Kidney (tissue), 13 donors: ENCODE measurements at regions not wholly inside any gene's neighbourhood (a gene's known extent, or its start where the extent isn't known, plus 50 kb on each side); places are given as distances from the start of the nearest gene placed in this dataset.
A peak's percentile ranks its signal among the peaks of the same experiment; 100 is the strongest.

Experiments
- DNase-seq, 5 donors: peaks; one replicate each; pipeline ENCODE4 v3.0.0-alpha.2; 2013 to 2020
- FAIRE-seq: peaks from 2 replicates; lab custom pipeline; 2012; peaks lifted over from hg19 to GRCh38; lab: Jason Lieb, UNC
- H3K27ac ChIP-seq, 2 donors: one replicate each; pipeline ENCODE4 v1.7.0; 2013; ENCODE audit warnings: low read depth in 2 of 2, low read length in 2 of 2, inconsistent platforms in 1 of 2
- H3K27me3 ChIP-seq: one replicate; pipeline ENCODE4 v1.7.1; 2013; ENCODE audit warnings: low read length, inconsistent platforms; ENCODE audit not compliant: control insufficient read depth, insufficient read depth
- H3K36me3 ChIP-seq, 3 donors: one replicate each; pipeline versions ENCODE4 v1.7.0 to v1.7.1; 2013; ENCODE audit warnings: low read length in 3 of 3, control low read depth in 1 of 3, inconsistent platforms in 1 of 3; ENCODE audit not compliant: insufficient read depth in 3 of 3, control insufficient read depth in 2 of 3
- H3K4me1 ChIP-seq, 3 donors: one replicate each; pipeline versions ENCODE4 v1.7.0 to v1.7.1; 2013; ENCODE audit warnings: low read length in 3 of 3, inconsistent platforms in 1 of 3, low read depth in 1 of 3; ENCODE audit not compliant: control insufficient read depth in 2 of 3, insufficient read depth in 2 of 3
- H3K4me3 ChIP-seq, 3 donors: one replicate each; pipeline versions ENCODE4 v1.7.0 to v1.8.1; 2013; ENCODE audit warnings: low read length in 3 of 3, control low read depth in 1 of 3, inconsistent platforms in 1 of 3
- H3K9ac ChIP-seq, 3 donors: one replicate each; pipeline versions ENCODE4 v1.7.0 to v1.7.1; 2013; ENCODE audit warnings: low read length in 3 of 3, control low read depth in 1 of 3, inconsistent platforms in 1 of 3
- H3K9me3 ChIP-seq, 3 donors: one replicate each; pipeline versions ENCODE4 v1.7.0 to v1.7.1; 2013; ENCODE audit warnings: low read length in 3 of 3, control low read depth in 1 of 3, inconsistent platforms in 1 of 3; ENCODE audit not compliant: control insufficient read depth in 2 of 3, insufficient read depth in 1 of 3
- CTCF ChIP-seq: IDR thresholded peaks from 3 replicates; pipeline ENCODE4 v1.5.1; 2012; ENCODE audit warnings: mild to moderate bottlenecking, moderate library complexity, borderline replicate concordance; ENCODE audit not compliant: insufficient read depth; ENCODE audit errors: extremely low read depth
- intact Hi-C: fragments of 100-400 bp; cut with DNase I; formaldehyde crosslinking; loops from one replicate; pipeline ENCODE4 v1.11.1; 2022
- donor health status: control.
- donor health status: control.
- donor health status: control.
- donor health status: control.
- donor health status: control.
- donor health status: DM: yes; HTN: yes; CAD: no.
- donor health status: Normal renal cell carcinoma (clear cell type).

GRCh38 chr10:111774486-111774885 lies 409.1 kb downstream of the GPAM start:
- intact Hi-C loops: no loop called here
- DNase-seq (no peak), FAIRE-seq (no peak)
- TF ChIP-seq CTCF: no peak
- H3K27ac ChIP-seq: no peak overlapping the region
- H3K9ac ChIP-seq: no peak overlapping the region
- H3K9me3 ChIP-seq: no peaks in the 10 kb centered on the region
- no peak overlapping the region for H3K4me3 ChIP-seq
- H3K4me1 ChIP-seq: no peaks in the 10 kb centered on the region
- no peaks in the 10 kb centered on the region for H3K36me3 ChIP-seq
- no peaks in the 10 kb centered on the region for H3K27me3 ChIP-seq

- Histone ChIP-seq H3K4me3 (no peak overlapping the region), H3K36me3 (no peaks in the 10 kb centered on the region), H3K4me1 (no peaks in the 10 kb centered on the region), H3K27ac (no peak overlapping the region), H3K9ac (no peak overlapping the region), H3K9me3 (no peaks in the 10 kb centered on the region), H3K27me3 (no peaks in the 10 kb centered on the region)
- FAIRE-seq (no peak), DNase-seq (no peak)
- intact Hi-C loops: no loop called here
- no peak for TF ChIP-seq CTCF
Measured at GRCh38 chr10:111784436-111784835, 399.1 kb downstream of the GPAM start.

GRCh38 chr10:111784946-111785465 lies 398.6 kb downstream of the GPAM start:
- H3K4me3 ChIP-seq: no peak overlapping the region
- intact Hi-C loops: no loop called here
- no peak overlapping the region for H3K9ac ChIP-seq
- no peak overlapping the region for H3K27ac ChIP-seq
- no peaks in the 10 kb centered on the region for H3K27me3 ChIP-seq
- FAIRE-seq (no peak), DNase-seq (no peak)
- TF ChIP-seq CTCF: no peak
- no peaks in the 10 kb centered on the region for H3K36me3 ChIP-seq
- H3K4me1 ChIP-seq: no peaks in the 10 kb centered on the region
- H3K9me3 ChIP-seq: no peaks in the 10 kb centered on the region

GRCh38 chr10:111785921-111786320 lies 397.6 kb downstream of the GPAM start:
- DNase-seq: peak in 1 of 5 donors; percentile 14
- H3K9ac ChIP-seq: no peak overlapping the region
- FAIRE-seq: no peak
- H3K4me1 ChIP-seq: no peaks in the 10 kb centered on the region
- no peaks in the 10 kb centered on the region for H3K36me3 ChIP-seq
- no peak overlapping the region for H3K27ac ChIP-seq
- TF ChIP-seq CTCF: no peak
- H3K27me3 ChIP-seq: no peaks in the 10 kb centered on the region
- no peaks in the 10 kb centered on the region for H3K9me3 ChIP-seq
- no peak overlapping the region for H3K4me3 ChIP-seq
- intact Hi-C loops: no loop called here
